ENCODE measurements at regions not wholly inside any gene's neighbourhood (a gene's known extent, or its start where the extent isn't known, plus 50 kb on each side); places are given as distances from the start of the nearest gene placed in this dataset.

DNA sequence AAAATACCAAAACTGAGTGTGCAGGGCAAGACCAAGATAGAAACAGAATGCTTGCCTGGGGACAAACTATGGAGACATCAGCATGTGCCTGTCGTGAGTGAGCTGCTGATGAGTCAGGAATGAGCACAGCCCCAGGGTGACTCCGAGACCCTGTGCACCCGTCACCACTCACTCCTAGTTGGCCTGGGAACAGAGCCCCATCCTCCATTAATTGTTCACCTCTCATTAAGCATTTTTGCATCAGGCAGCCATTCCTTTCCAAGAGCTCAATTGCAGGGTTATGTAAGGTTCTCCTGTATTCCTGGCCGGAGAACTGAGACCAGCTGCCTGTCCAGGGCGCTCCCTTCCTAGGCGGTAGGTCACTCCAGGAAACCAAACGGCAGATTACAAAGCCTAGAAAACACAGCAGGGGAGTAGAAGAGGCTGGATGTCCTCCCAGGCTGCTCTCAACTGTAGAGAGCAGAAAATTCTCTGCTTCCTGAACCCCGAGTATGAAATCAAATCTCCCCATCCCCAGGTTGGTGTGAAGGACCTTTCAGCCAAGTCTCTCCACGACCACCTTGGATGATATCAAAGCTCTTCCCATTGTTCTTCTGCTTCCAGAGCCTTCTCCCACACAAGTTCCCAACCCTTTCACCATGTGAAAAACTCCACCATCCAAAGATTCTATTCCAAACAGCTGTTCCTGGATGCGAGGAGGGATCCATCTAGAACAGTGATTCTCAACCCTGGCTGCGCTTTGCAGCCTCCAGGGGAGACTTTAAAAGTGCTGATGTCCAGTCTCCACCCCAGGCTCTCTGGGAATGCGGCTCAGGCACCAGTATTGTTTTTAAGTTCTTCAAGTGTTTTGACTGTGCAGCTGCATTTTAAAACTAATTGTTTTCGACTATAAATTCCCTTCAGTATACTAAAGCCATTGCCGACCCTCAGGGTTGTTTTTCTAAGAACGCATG lies 532.6 kb upstream of the JARID2 start:
- intact Hi-C loops (cut with DNase I; ENCODE audit: low total_unique reads), result no loop called here
- TF ChIP-seq CTCF (IDR thresholded peaks at IDR 0.05 in 4 of 5, conservative IDR thresholded peaks at IDR 0.05 in 1 of 5) (no peak), POLR2A (IDR thresholded peaks at IDR 0.05) (peak in 1 of 2 donors; percentile 17)
- H3K4me1 ChIP-seq, result peaks cover 4 to 12% of the 10 kb centered on the region in 2 donors
- in situ Hi-C loops (cut with MboI; ENCODE audit: low sequenced_read_pairs in 4 of 4), result no loop called here
- ATAC-seq (peak; percentile 92 to 96), DNase-seq (peak; percentile 52 to 60)
- peak overlapping the region; percentile 26 to 67 (median 38) for H3K27ac ChIP-seq
- no peak overlapping the region for H3K4me3 ChIP-seq
- H3K9me3 ChIP-seq, result no peaks in the 10 kb centered on the region
- no peaks in the 10 kb centered on the region for H3K36me3 ChIP-seq
- H3K27me3 ChIP-seq, result no peaks in the 10 kb centered on the region

GRCh38 chr6:14713966-14714631 lies 531.8 kb upstream of the JARID2 start:
- no peak for ATAC-seq
- peak overlapping the region in 1 of 4 donors; percentile 67 for H3K27ac ChIP-seq

DNA sequence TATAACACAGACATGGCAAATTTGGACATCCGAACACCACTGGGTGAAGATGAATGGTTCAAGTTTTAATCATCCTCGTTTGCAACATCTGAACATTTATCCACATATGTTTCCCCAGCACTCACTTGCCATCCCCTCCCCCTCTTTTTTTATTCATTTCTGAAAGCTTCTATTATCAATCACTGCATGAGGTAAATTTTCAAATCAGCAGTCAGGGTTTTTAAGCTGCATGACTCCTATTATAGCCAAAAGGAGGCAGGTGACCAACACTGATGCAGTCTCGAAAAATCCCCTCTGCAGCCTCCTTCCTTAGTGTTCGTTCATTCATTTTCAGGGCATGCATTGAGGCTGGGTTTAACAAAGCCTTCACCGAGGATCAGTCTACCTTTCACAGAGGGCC lies 530.8 kb upstream of the JARID2 start:
- Histone ChIP-seq H3K27ac (no peak overlapping the region), H3K4me1 (peaks cover 4 to 12% of the 10 kb centered on the region in 2 donors), H3K36me3 (no peaks in the 10 kb centered on the region), H3K27me3 (no peaks in the 10 kb centered on the region), H3K9me3 (no peaks in the 10 kb centered on the region), H3K4me3 (no peak overlapping the region)
- in situ Hi-C loops (cut with MboI; ENCODE audit: low sequenced_read_pairs in 4 of 4), result no loop called here
- TF ChIP-seq POLR2A (IDR thresholded peaks at IDR 0.05), result no peak
- TF ChIP-seq CTCF (IDR thresholded peaks at IDR 0.05 in 4 of 5, conservative IDR thresholded peaks at IDR 0.05 in 1 of 5), result no peak
- intact Hi-C loops (cut with DNase I; ENCODE audit: low total_unique reads), result no loop called here
- DNase-seq, result no peak
- no peak for ATAC-seq

More at GRCh38 chr6:14713966-14714631, 531.8 kb upstream of the JARID2 start:
- intact Hi-C loops (cut with DNase I; ENCODE audit: low total_unique reads), result no loop called here
- H3K4me3 ChIP-seq, result no peak overlapping the region
- H3K36me3 ChIP-seq, result no peaks in the 10 kb centered on the region
- peaks cover 4 to 12% of the 10 kb centered on the region in 2 donors for H3K4me1 ChIP-seq
- H3K27me3 ChIP-seq, result no peaks in the 10 kb centered on the region
- no peaks in the 10 kb centered on the region for H3K9me3 ChIP-seq
- in situ Hi-C loops (cut with MboI; ENCODE audit: low sequenced_read_pairs in 4 of 4), result no loop called here
- TF ChIP-seq CTCF (IDR thresholded peaks at IDR 0.05 in 4 of 5, conservative IDR thresholded peaks at IDR 0.05 in 1 of 5) (no peak), POLR2A (IDR thresholded peaks at IDR 0.05) (no peak)
- DNase-seq, result no peak

DNA sequence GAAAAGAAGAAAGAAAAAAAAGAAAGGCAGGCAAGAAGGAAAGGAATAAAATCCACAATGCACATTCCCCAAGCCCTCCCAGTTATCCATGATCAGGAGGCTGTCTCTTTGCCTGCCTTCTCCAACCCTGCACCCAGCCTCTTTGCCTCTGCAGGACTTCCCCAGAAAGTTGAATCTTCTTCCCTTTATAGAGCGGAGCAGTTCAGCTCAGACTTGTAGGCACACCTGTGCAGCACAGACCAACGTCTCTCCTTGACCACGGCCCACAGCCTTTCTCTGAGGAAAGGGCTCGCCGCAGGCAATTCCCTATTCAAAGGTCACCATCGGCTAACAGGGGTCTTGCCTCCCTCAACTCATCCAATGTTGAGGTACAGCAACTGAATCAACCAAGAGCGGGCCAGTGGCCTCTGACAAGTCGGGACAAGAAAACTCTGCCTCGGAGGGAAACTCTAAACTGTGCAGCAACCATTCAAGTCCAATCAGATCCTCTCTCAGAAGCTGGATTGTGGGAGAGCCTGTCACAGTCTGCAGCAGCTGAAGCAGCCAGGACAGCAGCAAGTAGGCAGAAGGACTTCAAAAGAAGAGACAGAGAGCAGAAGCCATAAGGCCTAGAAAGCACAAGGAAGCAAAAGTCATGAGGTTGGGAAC lies 529.2 kb upstream of the JARID2 start:
- in situ Hi-C loops (cut with MboI; ENCODE audit: low sequenced_read_pairs in 4 of 4) (no loop called here), intact Hi-C loops (cut with DNase I; ENCODE audit: low total_unique reads) (no loop called here)
- no peak for ATAC-seq
- Histone ChIP-seq H3K27me3 (no peaks in the 10 kb centered on the region), H3K4me3 (no peak overlapping the region), H3K4me1 (peaks cover 4 to 20% of the 10 kb centered on the region in 2 donors), H3K9me3 (no peaks in the 10 kb centered on the region), H3K27ac (no peak overlapping the region), H3K36me3 (no peaks in the 10 kb centered on the region)
- TF ChIP-seq CTCF (IDR thresholded peaks at IDR 0.05 in 4 of 5, conservative IDR thresholded peaks at IDR 0.05 in 1 of 5), result no peak
- no peak for TF ChIP-seq POLR2A (IDR thresholded peaks at IDR 0.05)
- DNase-seq, result no peak
